GM13976 (cell line): ENCODE measurements at regions not wholly inside any gene's neighbourhood (a gene's known extent, or its start where the extent isn't known, plus 50 kb on each side); places are given as distances from the start of the nearest gene placed in this dataset.

Source experiments
- DNase-seq: peaks from one replicate; pipeline ENCODE4 v3.0.0; 2012; ENCODE audit warnings: low spot score
- in situ Hi-C: fragments of 300-500 bp; cut with MboI; formaldehyde crosslinking; loops from one replicate; pipeline ENCODE4 v1.12.0; 2022; ENCODE audit warnings: low sequenced_read_pairs, mixed read lengths, inconsistent platforms; ENCODE audit not compliant: unreplicated experiment
- TF ChIP-seq, protein P1 (sequence below): IDR thresholded peaks from 2 replicates; pipeline ENCODE4 v1.5.1; 2012; ENCODE audit warnings: borderline replicate concordance, mild to moderate bottlenecking; ENCODE audit not compliant: insufficient read depth; ENCODE audit errors: extremely low read depth, missing control alignments, control extremely low read depth

DNA sequence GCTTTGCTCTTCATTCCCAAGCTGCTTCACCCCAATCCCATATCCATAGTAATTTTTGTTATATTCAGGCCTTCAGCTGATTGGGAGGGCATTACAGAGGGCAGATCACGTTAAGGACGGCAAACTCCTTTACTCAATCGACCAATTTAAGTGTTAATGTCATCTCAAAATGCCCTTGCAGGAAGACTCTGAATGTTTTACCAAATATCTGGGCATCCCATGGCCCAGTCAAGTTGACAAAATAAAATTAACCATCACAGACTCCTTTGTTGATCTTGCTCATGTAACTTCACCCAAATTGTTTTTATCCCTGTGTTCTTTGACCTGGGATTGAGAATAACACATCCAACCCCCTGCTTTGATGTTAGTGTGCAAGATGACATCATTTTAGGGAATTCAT, 1018.3 kb upstream of the LCORL start:
- DNase-seq: no peak
- in situ Hi-C loops: no loop called here
- TF ChIP-seq, protein P1, sequence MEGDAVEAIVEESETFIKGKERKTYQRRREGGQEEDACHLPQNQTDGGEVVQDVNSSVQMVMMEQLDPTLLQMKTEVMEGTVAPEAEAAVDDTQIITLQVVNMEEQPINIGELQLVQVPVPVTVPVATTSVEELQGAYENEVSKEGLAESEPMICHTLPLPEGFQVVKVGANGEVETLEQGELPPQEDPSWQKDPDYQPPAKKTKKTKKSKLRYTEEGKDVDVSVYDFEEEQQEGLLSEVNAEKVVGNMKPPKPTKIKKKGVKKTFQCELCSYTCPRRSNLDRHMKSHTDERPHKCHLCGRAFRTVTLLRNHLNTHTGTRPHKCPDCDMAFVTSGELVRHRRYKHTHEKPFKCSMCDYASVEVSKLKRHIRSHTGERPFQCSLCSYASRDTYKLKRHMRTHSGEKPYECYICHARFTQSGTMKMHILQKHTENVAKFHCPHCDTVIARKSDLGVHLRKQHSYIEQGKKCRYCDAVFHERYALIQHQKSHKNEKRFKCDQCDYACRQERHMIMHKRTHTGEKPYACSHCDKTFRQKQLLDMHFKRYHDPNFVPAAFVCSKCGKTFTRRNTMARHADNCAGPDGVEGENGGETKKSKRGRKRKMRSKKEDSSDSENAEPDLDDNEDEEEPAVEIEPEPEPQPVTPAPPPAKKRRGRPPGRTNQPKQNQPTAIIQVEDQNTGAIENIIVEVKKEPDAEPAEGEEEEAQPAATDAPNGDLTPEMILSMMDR: no peak

DNA sequence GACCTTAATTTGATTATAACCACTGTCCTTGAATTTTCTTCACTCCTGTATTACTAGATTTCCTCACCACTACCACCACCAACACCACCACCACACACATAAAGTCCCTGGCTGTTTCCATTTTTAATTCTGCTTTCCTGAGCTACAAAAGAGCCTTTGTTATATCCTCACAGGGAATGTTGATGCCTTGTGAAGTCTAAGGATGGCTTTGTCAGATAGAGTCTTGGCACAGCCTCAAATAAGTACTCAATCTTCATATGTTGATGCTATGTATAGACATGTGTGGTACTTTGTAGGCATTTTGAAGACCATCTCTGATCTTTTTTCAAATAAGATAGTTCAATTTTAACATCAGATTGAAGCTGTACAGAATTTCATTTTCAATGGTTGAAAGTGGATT, 1016.7 kb upstream of the LCORL start:
- in situ Hi-C loops: no loop called here
- DNase-seq: no peak
- TF ChIP-seq, protein P1: no peak

DNA sequence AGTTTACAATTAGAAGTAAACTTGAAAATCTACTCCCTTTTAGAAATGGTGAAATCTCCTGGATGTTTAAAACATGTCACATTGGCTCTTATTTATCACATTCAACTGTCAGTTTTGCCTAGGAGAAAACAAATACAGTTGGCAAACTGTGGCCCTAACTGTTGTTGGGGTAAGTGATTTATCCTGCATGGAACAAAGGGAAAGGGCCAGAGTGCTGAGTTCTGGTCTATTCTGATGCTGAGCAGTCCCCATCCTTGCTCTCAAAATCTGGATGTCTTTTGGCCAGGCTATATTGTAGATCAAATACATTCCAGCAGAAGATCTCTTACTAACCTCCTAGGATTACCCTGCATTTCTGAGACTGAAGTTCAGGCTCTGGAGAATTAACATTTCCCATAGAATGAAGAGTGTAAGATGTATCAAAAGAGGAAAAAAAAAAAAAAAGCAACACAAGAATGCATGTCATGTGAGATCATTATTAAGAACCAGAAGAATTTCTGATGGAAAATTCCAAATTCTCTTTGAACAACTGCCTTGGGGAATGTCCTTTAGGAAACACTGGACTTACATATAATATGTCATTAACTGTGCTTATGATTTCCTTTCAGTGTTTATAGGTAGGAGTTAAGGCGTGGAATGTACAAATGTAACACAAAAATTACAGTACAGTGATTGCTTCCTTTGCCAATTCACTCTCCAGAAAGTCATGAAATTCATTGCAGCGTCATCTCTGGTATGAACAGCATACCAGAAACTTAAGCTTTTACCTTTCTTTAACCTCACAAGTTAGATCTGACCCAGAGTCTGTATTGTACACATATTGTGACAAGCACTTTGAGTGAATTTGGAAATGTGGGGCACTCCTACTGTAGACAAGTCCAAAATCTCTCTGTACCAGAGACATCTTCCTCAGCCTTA, 1012.5 kb upstream of the LCORL start:
- TF ChIP-seq, protein P1: no peak
- in situ Hi-C loops: no loop called here

DNA sequence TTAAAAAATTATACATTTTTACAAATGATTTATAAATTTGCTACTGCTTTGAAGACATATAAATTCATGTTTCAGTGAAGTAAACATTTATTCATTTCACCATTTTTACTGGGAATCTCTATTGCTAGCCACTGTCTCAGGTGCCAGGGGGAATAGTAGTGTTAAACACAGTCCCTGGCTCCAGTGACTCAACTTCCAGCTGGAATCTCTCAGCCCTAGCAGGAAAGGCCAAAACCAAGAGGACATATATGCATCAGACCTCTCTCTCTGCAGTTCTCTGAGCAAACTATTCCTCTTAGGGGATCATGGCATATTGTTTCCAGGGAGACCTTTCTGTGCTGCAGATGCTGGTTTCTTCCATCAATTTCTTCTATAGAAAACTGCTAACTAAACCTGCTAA, 1009.0 kb upstream of the LCORL start:
- no peak for DNase-seq
- TF ChIP-seq, protein P1: no peak
- in situ Hi-C loops: no loop called here

More for the DNA sequence above, 1012.5 kb upstream of the LCORL start:
- DNase-seq: no peak

DNA sequence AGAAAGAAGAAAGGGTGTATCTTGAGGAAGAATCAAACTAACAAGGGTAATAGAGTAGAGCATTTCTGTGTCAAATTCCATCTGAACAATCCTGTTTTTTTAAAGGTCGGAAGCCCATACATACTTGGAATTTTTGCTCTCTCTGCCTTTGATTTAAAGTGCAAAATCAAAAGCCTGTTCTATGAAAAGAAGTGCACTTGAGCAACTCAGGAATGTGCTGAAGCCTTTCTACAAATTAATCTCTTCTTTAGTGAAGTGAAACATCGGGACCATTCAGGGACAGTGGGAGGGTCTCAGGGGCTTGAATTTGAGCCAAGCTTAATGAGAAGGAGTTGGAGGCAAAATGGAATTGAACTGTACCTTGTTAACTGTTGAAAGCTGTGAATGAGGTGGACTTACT, 1008.5 kb upstream of the LCORL start:
- TF ChIP-seq, protein P1: no peak
- in situ Hi-C loops: no loop called here
- DNase-seq: no peak

- in situ Hi-C loops: no loop called here
- no peak for DNase-seq
- TF ChIP-seq, protein P1: no peak
Measured at GRCh38 chr4:19026281-19026680, 1004.7 kb upstream of the LCORL start.
